Natural killer cell treated with Interleukin-12 subunit alpha and Interleukin-12 subunit beta and Interleukin-15 and Interleukin-18, amount 100 ng/mL, for 72 hours (primary cell): ENCODE measurements at regions not wholly inside any gene's neighbourhood (a gene's known extent, or its start where the extent isn't known, plus 50 kb on each side); places are given as distances from the start of the nearest gene placed in this dataset.

Source experiments
- ATAC-seq, 2 donors: fragments of 150-1000 bp; cut with Tn5 transposase in 1 of 2; sonication (Bioruptor Pico), chemical (Tn5 transposase) in 1 of 2; 2 replicates each; pipeline ENCODE4 v1.10.0; 2021
- DNase-seq: peaks from one replicate; pipeline ENCODE4 v3.0.0; 2022; ENCODE audit warnings: low spot score
- H3K27ac Mint-ChIP-seq, 2 donors: 1 replicate in 1 of 2; 2 replicates in 1 of 2; pipeline ENCODE4 v1.8.0; 2022; ENCODE audit warnings: mixed read lengths in 2 of 2, mild to moderate bottlenecking in 1 of 2, moderate library complexity in 1 of 2
- H3K27me3 Mint-ChIP-seq, 2 donors: 1 replicate in 1 of 2; 2 replicates in 1 of 2; pipeline ENCODE4 v1.8.0; 2022; ENCODE audit warnings: mixed read lengths in 2 of 2
- H3K36me3 Mint-ChIP-seq: one replicate; pipeline ENCODE4 v1.8.0; 2022; ENCODE audit warnings: mixed read lengths
- H3K4me1 Mint-ChIP-seq, 2 donors: 1 replicate in 1 of 2; 2 replicates in 1 of 2; pipeline ENCODE4 v1.8.0; 2022; ENCODE audit warnings: low read depth in 2 of 2, mixed read lengths in 2 of 2, mild to moderate bottlenecking in 1 of 2
- H3K4me3 Mint-ChIP-seq: one replicate; pipeline ENCODE4 v1.8.0; 2022; ENCODE audit warnings: mixed read lengths
- H3K9me3 Mint-ChIP-seq: 2 replicates; pipeline ENCODE4 v1.8.0; 2022; ENCODE audit warnings: mixed read lengths

DNA sequence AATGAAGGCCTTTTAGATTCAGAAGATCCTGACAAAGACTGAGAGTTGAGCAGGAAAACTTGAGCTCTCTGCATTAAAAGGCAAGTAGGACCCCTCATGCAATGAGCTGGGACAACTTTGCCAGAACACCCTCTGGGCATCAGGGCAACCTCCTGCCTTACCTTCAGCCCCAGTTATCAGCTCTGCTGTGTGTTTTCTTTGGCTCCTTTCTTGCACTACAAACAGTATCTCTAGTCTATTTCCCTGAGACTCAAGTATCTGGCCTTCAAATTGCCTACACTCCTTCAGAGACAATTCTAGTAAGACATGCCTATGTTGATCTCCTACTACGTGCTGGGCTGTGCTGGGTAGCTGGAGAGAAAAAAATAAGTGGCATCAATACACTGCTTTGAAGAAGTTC is 192.2 kb downstream of the MID1IP1 start:
- DNase-seq: no peak
- peaks cover 0 to 10% of the 10 kb centered on the region in 2 donors for H3K27me3 Mint-ChIP-seq
- H3K9me3 Mint-ChIP-seq: no peaks in the 10 kb centered on the region

GRCh38 chrX:38999099-38999498 is 197.8 kb downstream of the MID1IP1 start:
- DNase-seq: no peak
- no peak overlapping the region for H3K4me3 Mint-ChIP-seq
- no peak overlapping the region for H3K27ac Mint-ChIP-seq
- no peaks in the 10 kb centered on the region for H3K9me3 Mint-ChIP-seq
- no peaks in the 10 kb centered on the region for H3K36me3 Mint-ChIP-seq
- H3K27me3 Mint-ChIP-seq: peaks cover 8 to 12% of the 10 kb centered on the region in 2 donors
- ATAC-seq: no peak
- H3K4me1 Mint-ChIP-seq: no peaks in the 10 kb centered on the region

More for the DNA sequence above, 192.2 kb downstream of the MID1IP1 start:
- Mint-ChIP-seq H3K36me3 (no peaks in the 10 kb centered on the region), H3K27ac (no peak overlapping the region), H3K4me3 (no peak overlapping the region), H3K4me1 (no peaks in the 10 kb centered on the region)
- ATAC-seq: no peak

GRCh38 chrX:38999967-39000745 is 198.9 kb downstream of the MID1IP1 start:
- H3K27me3 Mint-ChIP-seq: peaks cover 8 to 12% of the 10 kb centered on the region in 2 donors
- no peaks in the 10 kb centered on the region for H3K9me3 Mint-ChIP-seq
- no peaks in the 10 kb centered on the region for H3K4me1 Mint-ChIP-seq
- no peaks in the 10 kb centered on the region for H3K36me3 Mint-ChIP-seq
- H3K4me3 Mint-ChIP-seq: no peak overlapping the region
- no peak for DNase-seq
- no peak for ATAC-seq
- no peak overlapping the region for H3K27ac Mint-ChIP-seq

GRCh38 chrX:39000802-39001201 is 199.5 kb downstream of the MID1IP1 start:
- peaks cover 8 to 11% of the 10 kb centered on the region in 2 donors for H3K27me3 Mint-ChIP-seq
- H3K4me3 Mint-ChIP-seq: no peak overlapping the region
- no peaks in the 10 kb centered on the region for H3K36me3 Mint-ChIP-seq
- no peak for DNase-seq
- no peaks in the 10 kb centered on the region for H3K4me1 Mint-ChIP-seq
- H3K27ac Mint-ChIP-seq: no peak overlapping the region
- ATAC-seq: no peak
- H3K9me3 Mint-ChIP-seq: no peaks in the 10 kb centered on the region

- no peaks in the 10 kb centered on the region for H3K9me3 Mint-ChIP-seq
- no peaks in the 10 kb centered on the region for H3K4me1 Mint-ChIP-seq
- no peak overlapping the region for H3K27ac Mint-ChIP-seq
- H3K36me3 Mint-ChIP-seq: no peaks in the 10 kb centered on the region
- ATAC-seq (no peak), DNase-seq (no peak)
- H3K27me3 Mint-ChIP-seq: peaks cover 7 to 14% of the 10 kb centered on the region in 2 donors
- no peak overlapping the region for H3K4me3 Mint-ChIP-seq
Observed at GRCh38 chrX:39002466-39002865, 201.2 kb downstream of the MID1IP1 start.

DNA sequence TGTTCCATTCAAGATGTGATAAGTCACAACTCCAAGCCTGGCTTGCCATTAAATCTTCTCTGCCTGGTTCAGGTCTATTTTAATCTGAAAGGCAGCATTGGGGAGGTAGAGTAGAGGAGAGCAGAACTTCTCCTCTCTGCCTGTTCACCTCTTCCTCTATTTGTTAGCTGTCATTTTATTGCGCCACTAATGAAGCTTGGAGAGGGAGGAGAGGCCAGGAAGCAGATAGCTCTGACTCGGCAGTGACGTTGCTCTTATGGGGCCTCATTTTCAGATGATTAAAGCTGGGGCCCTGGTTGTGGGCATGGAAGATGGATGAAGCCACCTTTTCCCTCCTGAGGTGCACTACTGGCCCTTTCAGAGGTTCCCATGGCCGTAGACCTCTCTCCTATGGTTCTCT is 207.3 kb downstream of the MID1IP1 start:
- Mint-ChIP-seq H3K4me1 (no peaks in the 10 kb centered on the region), H3K4me3 (no peak overlapping the region), H3K27ac (no peak overlapping the region), H3K36me3 (no peaks in the 10 kb centered on the region), H3K27me3 (peaks cover 23 to 26% of the 10 kb centered on the region in 2 donors), H3K9me3 (no peaks in the 10 kb centered on the region)
- ATAC-seq: no peak
- no peak for DNase-seq

GRCh38 chrX:39011454-39012221 is 210.4 kb downstream of the MID1IP1 start:
- DNase-seq (no peak), ATAC-seq (no peak)
- H3K9me3 Mint-ChIP-seq: no peaks in the 10 kb centered on the region
- no peak overlapping the region for H3K4me3 Mint-ChIP-seq
- H3K36me3 Mint-ChIP-seq: no peaks in the 10 kb centered on the region
- no peak overlapping the region for H3K27ac Mint-ChIP-seq
- no peaks in the 10 kb centered on the region for H3K4me1 Mint-ChIP-seq
- H3K27me3 Mint-ChIP-seq: peaks cover 21% of the 10 kb centered on the region in 2 donors

GRCh38 chrX:39012621-39013111 is 211.4 kb downstream of the MID1IP1 start:
- Mint-ChIP-seq H3K27me3 (peaks cover 13 to 21% of the 10 kb centered on the region in 2 donors), H3K4me1 (no peaks in the 10 kb centered on the region), H3K27ac (no peak overlapping the region), H3K9me3 (no peaks in the 10 kb centered on the region), H3K4me3 (no peak overlapping the region), H3K36me3 (no peaks in the 10 kb centered on the region)
- DNase-seq: no peak
- no peak for ATAC-seq

DNA sequence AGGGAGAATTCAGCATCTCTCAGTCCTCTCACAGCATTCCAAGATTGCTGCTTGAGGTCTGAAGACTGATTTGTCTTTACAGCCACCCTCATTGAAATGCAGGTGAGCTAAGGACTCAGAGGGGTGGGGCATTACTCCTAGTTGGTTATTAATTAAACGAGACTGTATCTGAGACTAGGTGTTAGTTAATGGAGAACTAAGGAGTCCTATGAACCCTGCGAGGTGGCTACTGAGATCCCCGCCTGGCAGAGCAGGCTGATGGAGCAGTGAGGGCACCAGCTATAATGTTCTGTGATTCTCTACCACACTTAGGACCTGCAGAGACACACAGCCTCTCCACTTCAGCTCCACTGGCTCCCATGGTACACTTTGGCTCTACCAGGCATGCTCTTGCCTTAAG is 215.3 kb downstream of the MID1IP1 start:
- no peak overlapping the region for H3K4me3 Mint-ChIP-seq
- no peak for ATAC-seq
- no peaks in the 10 kb centered on the region for H3K9me3 Mint-ChIP-seq
- peaks cover 0 to 8% of the 10 kb centered on the region in 2 donors for H3K27me3 Mint-ChIP-seq
- no peaks in the 10 kb centered on the region for H3K36me3 Mint-ChIP-seq
- H3K27ac Mint-ChIP-seq: no peak overlapping the region
- no peaks in the 10 kb centered on the region for H3K4me1 Mint-ChIP-seq
- no peak for DNase-seq

DNA sequence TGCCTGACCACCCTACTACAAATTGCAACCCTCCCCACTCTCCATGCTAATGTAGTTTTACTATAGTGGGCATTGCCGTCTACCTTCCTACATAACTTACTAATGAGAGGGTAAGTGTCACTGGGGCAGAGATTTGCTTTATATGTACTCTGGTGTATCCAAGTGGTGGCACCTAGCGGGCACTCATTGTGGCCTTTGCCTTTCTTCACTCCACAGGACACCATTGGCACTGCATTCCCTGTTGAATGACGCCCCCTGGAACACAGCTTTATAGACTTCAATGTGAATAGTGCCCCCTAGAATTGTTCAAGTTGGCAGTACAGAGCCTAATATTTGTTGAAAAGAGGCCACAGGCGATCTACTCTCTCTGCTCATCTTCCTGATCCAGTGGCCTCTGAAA is 215.8 kb downstream of the MID1IP1 start:
- ATAC-seq: no peak
- H3K27me3 Mint-ChIP-seq: peaks cover 0 to 8% of the 10 kb centered on the region in 2 donors
- H3K9me3 Mint-ChIP-seq: no peaks in the 10 kb centered on the region
- no peak overlapping the region for H3K27ac Mint-ChIP-seq
- no peak overlapping the region for H3K4me3 Mint-ChIP-seq
- H3K36me3 Mint-ChIP-seq: no peaks in the 10 kb centered on the region
- H3K4me1 Mint-ChIP-seq: no peaks in the 10 kb centered on the region
- DNase-seq: no peak

- DNase-seq: no peak
- Mint-ChIP-seq H3K9me3 (no peaks in the 10 kb centered on the region), H3K4me3 (no peak overlapping the region), H3K36me3 (no peaks in the 10 kb centered on the region), H3K27ac (no peak overlapping the region), H3K27me3 (peaks cover 0 to 8% of the 10 kb centered on the region in 2 donors), H3K4me1 (no peaks in the 10 kb centered on the region)
- no peak for ATAC-seq
Observed at GRCh38 chrX:39017716-39018115, 216.5 kb downstream of the MID1IP1 start.

- DNase-seq: no peak
- H3K36me3 Mint-ChIP-seq: no peaks in the 10 kb centered on the region
- no peak overlapping the region for H3K27ac Mint-ChIP-seq
Observed at GRCh38 chrX:39018541-39018940, 217.3 kb downstream of the MID1IP1 start.

GRCh38 chrX:39019056-39019455 is 217.8 kb downstream of the MID1IP1 start:
- no peak for ATAC-seq
- no peak overlapping the region for H3K27ac Mint-ChIP-seq
- peaks cover 0 to 8% of the 10 kb centered on the region in 2 donors for H3K27me3 Mint-ChIP-seq

More at GRCh38 chrX:39018541-39018940, 217.3 kb downstream of the MID1IP1 start:
- no peaks in the 10 kb centered on the region for H3K4me1 Mint-ChIP-seq
- no peaks in the 10 kb centered on the region for H3K9me3 Mint-ChIP-seq
- H3K4me3 Mint-ChIP-seq: no peak overlapping the region
- peaks cover 0 to 8% of the 10 kb centered on the region in 2 donors for H3K27me3 Mint-ChIP-seq
- ATAC-seq: no peak

DNA sequence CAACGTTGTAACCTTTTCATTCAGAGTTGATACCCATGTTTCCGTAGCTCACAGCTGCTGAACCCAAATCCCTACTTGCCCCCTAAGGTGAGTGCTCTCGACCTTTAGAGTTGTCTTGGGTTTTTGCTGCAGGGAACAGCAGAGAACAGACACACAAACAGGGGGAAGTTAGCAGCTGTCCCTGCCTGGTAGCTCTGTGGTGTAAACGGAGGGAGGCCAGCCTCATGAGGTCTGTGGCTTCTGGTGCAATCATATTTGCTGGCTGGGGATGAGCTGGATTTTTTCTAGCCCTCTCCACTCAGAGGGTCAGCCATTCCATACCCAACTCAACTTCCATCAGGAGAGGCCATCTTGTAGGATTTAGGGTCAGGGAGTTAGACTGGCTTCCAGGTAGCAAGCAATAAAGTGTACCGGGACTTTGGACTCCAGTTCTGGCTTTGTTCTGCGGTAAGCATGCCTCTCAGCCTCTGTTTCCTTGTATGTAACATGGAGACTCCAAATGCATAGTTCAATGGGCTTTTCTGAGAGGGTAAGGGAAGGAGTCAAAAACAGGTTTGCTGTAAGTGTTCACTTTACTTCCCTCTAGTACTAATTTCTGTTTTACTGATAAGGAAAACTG is 218.9 kb downstream of the MID1IP1 start:
- no peaks in the 10 kb centered on the region for H3K9me3 Mint-ChIP-seq
- peaks cover 0 to 13% of the 10 kb centered on the region in 2 donors for H3K27me3 Mint-ChIP-seq
- DNase-seq: no peak

More at GRCh38 chrX:39019056-39019455, 217.8 kb downstream of the MID1IP1 start:
- Mint-ChIP-seq H3K36me3 (no peaks in the 10 kb centered on the region), H3K4me1 (no peaks in the 10 kb centered on the region), H3K4me3 (no peak overlapping the region), H3K9me3 (no peaks in the 10 kb centered on the region)
- DNase-seq: no peak

More for the DNA sequence above, 218.9 kb downstream of the MID1IP1 start:
- Mint-ChIP-seq H3K4me3 (no peak overlapping the region), H3K36me3 (no peaks in the 10 kb centered on the region), H3K4me1 (no peaks in the 10 kb centered on the region), H3K27ac (no peak overlapping the region)
- ATAC-seq: no peak
